GM12865 (cell line): ENCODE measurements at regions not wholly inside any gene's neighbourhood (a gene's known extent, or its start where the extent isn't known, plus 50 kb on each side); places are given as distances from the start of the nearest gene placed in this dataset.
A peak's percentile ranks its signal among the peaks of the same experiment; 100 is the strongest.

Experiments
- DNase-seq: peaks from one replicate; pipeline ENCODE4 v3.0.0; 2010; ENCODE audit warnings: low read depth
- H3K4me3 ChIP-seq: 2 replicates; pipeline ENCODE4 v1.5.1; 2011; ENCODE audit warnings: mild to moderate bottlenecking, low read depth, low read length, control low read depth
- CTCF ChIP-seq: IDR thresholded peaks from 2 replicates; pipeline ENCODE4 v1.5.1; 2011; ENCODE audit warnings: low read length, control low read depth, low read depth, inconsistent platforms; ENCODE audit not compliant: insufficient read depth; ENCODE audit errors: missing control alignments

DNA sequence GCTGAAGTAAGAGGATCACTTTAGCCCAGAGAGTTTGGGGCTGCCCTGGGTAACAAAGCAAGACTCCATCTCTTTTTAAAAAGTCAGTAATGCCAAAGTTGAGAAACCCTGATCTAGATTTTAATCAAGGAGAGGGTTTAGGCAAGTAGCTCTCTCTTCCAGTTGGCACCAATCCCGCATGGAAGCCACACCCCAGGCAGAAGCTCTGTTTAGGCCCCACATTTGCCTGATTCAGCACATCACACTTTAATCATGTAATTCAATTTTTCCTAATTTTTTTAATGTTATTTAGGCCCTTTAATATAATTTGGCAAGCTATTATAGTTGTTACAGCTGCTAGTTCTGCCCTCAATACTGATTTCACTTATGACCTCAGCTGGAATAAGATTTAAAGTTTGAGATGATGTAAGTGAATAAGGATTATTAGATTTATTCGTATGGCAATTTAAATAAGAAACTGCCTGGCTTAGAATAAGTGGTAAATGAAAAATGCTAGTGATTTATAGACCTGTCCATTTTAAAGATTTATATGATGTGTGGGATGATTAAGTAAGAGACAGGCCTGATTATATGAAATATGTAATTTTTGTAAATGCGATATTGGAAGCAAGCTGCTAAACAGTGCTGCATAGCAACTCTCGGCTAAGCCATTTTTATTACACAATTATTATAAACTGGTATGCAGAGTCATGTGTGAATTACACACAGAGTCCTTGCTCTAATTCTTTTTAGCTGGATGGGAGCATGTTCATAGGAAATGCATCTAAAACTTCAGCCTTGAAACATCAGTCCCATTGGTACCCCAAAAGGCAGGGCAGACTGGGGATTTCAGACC lies 80.2 kb upstream of the NFE2L3 start:
- no peak for DNase-seq
- H3K4me3 ChIP-seq = no peak overlapping the region
- TF ChIP-seq CTCF = no peak

GRCh38 chr7:26073041-26073440 lies 79.0 kb upstream of the NFE2L3 start:
- no peak overlapping the region for H3K4me3 ChIP-seq
- DNase-seq = no peak
- no peak for TF ChIP-seq CTCF

DNA sequence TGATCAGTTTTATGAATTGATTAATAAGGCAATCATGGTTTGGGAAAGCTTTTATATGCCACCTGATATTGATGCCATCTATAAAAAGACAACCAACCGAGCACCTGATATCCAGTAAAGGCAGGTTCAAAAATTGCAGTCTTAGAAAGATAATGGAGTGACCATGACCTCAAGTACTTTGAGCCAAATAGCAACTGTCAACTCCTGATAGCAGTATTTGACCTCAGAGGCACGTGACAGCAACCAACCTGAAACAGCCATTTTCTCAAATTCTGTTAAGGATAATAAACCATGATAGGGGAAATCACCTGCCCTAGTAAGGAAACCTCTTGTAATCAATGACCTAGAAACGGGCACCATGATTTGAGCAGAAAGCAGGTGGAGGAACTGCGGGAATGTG lies 77.1 kb upstream of the NFE2L3 start:
- no peak for TF ChIP-seq CTCF
- no peak overlapping the region for H3K4me3 ChIP-seq

GRCh38 chr7:26076691-26077090 lies 75.3 kb upstream of the NFE2L3 start:
- H3K4me3 ChIP-seq = no peak overlapping the region
- no peak for DNase-seq
- no peak for TF ChIP-seq CTCF

More for the DNA sequence above, 77.1 kb upstream of the NFE2L3 start:
- DNase-seq = no peak

GRCh38 chr7:26078437-26079336 lies 73.3 kb upstream of the NFE2L3 start:
- DNase-seq = peak; percentile 86
- peak; percentile 52 for TF ChIP-seq CTCF
- no peak overlapping the region for H3K4me3 ChIP-seq

GRCh38 chr7:26081638-26082037 lies 70.4 kb upstream of the NFE2L3 start:
- H3K4me3 ChIP-seq = no peak overlapping the region
- no peak for TF ChIP-seq CTCF
- no peak for DNase-seq
